ENCODE measurements at regions not wholly inside any gene's neighbourhood (a gene's known extent, or its start where the extent isn't known, plus 50 kb on each side); places are given as distances from the start of the nearest gene placed in this dataset.

GRCh38 chr14:100988411-100988900 lies 84.9 kb upstream of the RTL1 start:
- TF ChIP-seq POLR2A (IDR thresholded peaks at IDR 0.05; ENCODE audit: low read depth, low read length): no peak
- FAIRE-seq (no peak), DNase-seq (ENCODE audit: insufficient read length, low spot score) (no peak)

GRCh38 chr14:100988956-100989355 lies 85.4 kb upstream of the RTL1 start:
- FAIRE-seq (no peak), DNase-seq (ENCODE audit: insufficient read length, low spot score) (no peak)
- TF ChIP-seq POLR2A (IDR thresholded peaks at IDR 0.05; ENCODE audit: low read depth, low read length): no peak

GRCh38 chr14:100989924-100990323 lies 86.4 kb upstream of the RTL1 start:
- DNase-seq (ENCODE audit: insufficient read length, low spot score) (no peak), FAIRE-seq (no peak)
- TF ChIP-seq POLR2A (IDR thresholded peaks at IDR 0.05; ENCODE audit: low read depth, low read length): no peak

- FAIRE-seq (no peak), DNase-seq (ENCODE audit: insufficient read length, low spot score) (no peak)
- TF ChIP-seq POLR2A (IDR thresholded peaks at IDR 0.05; ENCODE audit: low read depth, low read length): no peak
Observed at GRCh38 chr14:100994082-100994481, 90.6 kb upstream of the RTL1 start.

GRCh38 chr14:100994756-100995330 lies 91.3 kb upstream of the RTL1 start:
- DNase-seq (ENCODE audit: insufficient read length, low spot score) (no peak), FAIRE-seq (no peak)
- no peak for TF ChIP-seq POLR2A (IDR thresholded peaks at IDR 0.05; ENCODE audit: low read depth, low read length)

- FAIRE-seq: no peak
- no peak for TF ChIP-seq POLR2A (IDR thresholded peaks at IDR 0.05; ENCODE audit: low read depth, low read length)
Observed at GRCh38 chr14:101000711-101001250, 97.3 kb upstream of the RTL1 start.

GRCh38 chr14:101001311-101002069 lies 98.0 kb upstream of the RTL1 start:
- TF ChIP-seq POLR2A (IDR thresholded peaks at IDR 0.05; ENCODE audit: low read depth, low read length): no peak
- DNase-seq (ENCODE audit: insufficient read length, low spot score) (no peak), FAIRE-seq (no peak)

More at GRCh38 chr14:101000711-101001250, 97.3 kb upstream of the RTL1 start:
- no peak for DNase-seq (ENCODE audit: insufficient read length, low spot score)

GRCh38 chr14:101002738-101003137 lies 99.2 kb upstream of the RTL1 start:
- no peak for TF ChIP-seq POLR2A (IDR thresholded peaks at IDR 0.05; ENCODE audit: low read depth, low read length)
- FAIRE-seq (no peak), DNase-seq (ENCODE audit: insufficient read length, low spot score) (no peak)

GRCh38 chr14:101004176-101004575 lies 100.7 kb upstream of the RTL1 start:
- TF ChIP-seq POLR2A (IDR thresholded peaks at IDR 0.05; ENCODE audit: low read depth, low read length): no peak
- DNase-seq (ENCODE audit: insufficient read length, low spot score): no peak
- no peak for FAIRE-seq

- no peak for DNase-seq (ENCODE audit: insufficient read length, low spot score)
- no peak for TF ChIP-seq POLR2A (IDR thresholded peaks at IDR 0.05; ENCODE audit: low read depth, low read length)
- FAIRE-seq: no peak
Observed at GRCh38 chr14:101004954-101005353, 101.4 kb upstream of the RTL1 start.

- TF ChIP-seq POLR2A (IDR thresholded peaks at IDR 0.05; ENCODE audit: low read depth, low read length): no peak
- DNase-seq (ENCODE audit: insufficient read length, low spot score): no peak
- no peak for FAIRE-seq
Observed at GRCh38 chr14:101005447-101005846, 101.9 kb upstream of the RTL1 start.

GRCh38 chr14:101006008-101006407 lies 102.5 kb upstream of the RTL1 start:
- FAIRE-seq: no peak
- no peak for DNase-seq (ENCODE audit: insufficient read length, low spot score)
- TF ChIP-seq POLR2A (IDR thresholded peaks at IDR 0.05; ENCODE audit: low read depth, low read length): no peak

- FAIRE-seq: no peak
- no peak for DNase-seq (ENCODE audit: insufficient read length, low spot score)
- TF ChIP-seq POLR2A (IDR thresholded peaks at IDR 0.05; ENCODE audit: low read depth, low read length): no peak
Observed at GRCh38 chr14:101007004-101007614, 103.6 kb upstream of the RTL1 start.

GRCh38 chr14:101007765-101008164 lies 104.2 kb upstream of the RTL1 start:
- DNase-seq (ENCODE audit: insufficient read length, low spot score) (no peak), FAIRE-seq (no peak)
- no peak for TF ChIP-seq POLR2A (IDR thresholded peaks at IDR 0.05; ENCODE audit: low read depth, low read length)
